ENCODE measurements at regions not wholly inside any gene's neighbourhood (a gene's known extent, or its start where the extent isn't known, plus 50 kb on each side); places are given as distances from the start of the nearest gene placed in this dataset.

GRCh38 chr2:34337735-34338134, 738.6 kb upstream of the FAM98A start:
- no peak for DNase-seq (ENCODE audit: low spot score)
- no peak for TF ChIP-seq CTCF (conservative IDR thresholded peaks at IDR 0.05; ENCODE audit: low read depth)
- ChIA-PET CTCF (no interaction called here), POLR2A (ENCODE audit: low non-redundant PET) (no interaction called here)
- H3K27ac ChIP-seq = no peak overlapping the region

GRCh38 chr2:34332813-34333212, 733.7 kb upstream of the FAM98A start:
- ChIA-PET POLR2A (ENCODE audit: low non-redundant PET) (no interaction called here), CTCF (interaction anchor here (0.6 kb wide), 1 partner anchor 40 kb away, joined by 4 read pairs; no protein-coding TSS in a partner anchor)
- H3K27ac ChIP-seq = no peak overlapping the region
- no peak for DNase-seq (ENCODE audit: low spot score)
- no peak for TF ChIP-seq CTCF (conservative IDR thresholded peaks at IDR 0.05; ENCODE audit: low read depth)

- TF ChIP-seq CTCF (conservative IDR thresholded peaks at IDR 0.05; ENCODE audit: low read depth) = no peak
- CTCF ChIA-PET = interaction anchor here (0.8 kb wide), 1 partner anchor 1999 kb away, joined by 4 read pairs; no protein-coding TSS in a partner anchor
- no peak for DNase-seq (ENCODE audit: low spot score)
- POLR2A ChIA-PET (ENCODE audit: low non-redundant PET) = no interaction called here
- H3K27ac ChIP-seq = no peak overlapping the region
Measured at GRCh38 chr2:34320056-34320455, 721.0 kb upstream of the FAM98A start.

- ChIA-PET POLR2A (ENCODE audit: low non-redundant PET) (no interaction called here), CTCF (interaction anchor here (0.8 kb wide), 1 partner anchor 28 kb away, joined by 3 read pairs; no protein-coding TSS in a partner anchor)
- no peak overlapping the region for H3K27ac ChIP-seq
- DNase-seq (ENCODE audit: low spot score) = no peak
- TF ChIP-seq CTCF (conservative IDR thresholded peaks at IDR 0.05; ENCODE audit: low read depth) = no peak
Measured at GRCh38 chr2:34317797-34318196, 718.7 kb upstream of the FAM98A start.

DNA sequence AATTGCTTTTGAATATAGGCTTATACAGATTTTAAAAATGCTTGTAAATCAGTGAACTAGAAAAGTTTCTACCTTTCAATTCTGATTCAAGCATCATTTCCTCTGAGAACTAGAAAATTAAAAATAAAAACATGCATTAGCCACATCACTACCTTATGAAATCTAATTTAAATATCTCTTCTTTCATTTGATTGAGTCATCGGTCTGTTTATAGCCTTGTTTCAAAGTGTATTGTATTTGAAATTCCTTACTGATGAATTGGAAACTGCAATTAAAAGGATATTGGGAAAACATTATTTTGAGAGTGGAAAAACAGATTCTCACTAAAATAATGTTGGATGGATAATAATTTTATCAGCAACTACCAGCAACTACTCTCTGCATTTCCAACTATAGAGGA, 717.7 kb upstream of the FAM98A start:
- ChIA-PET CTCF (interaction anchor here (0.6 kb wide), 1 partner anchor 154 kb away, joined by 3 read pairs; no protein-coding TSS in a partner anchor), POLR2A (ENCODE audit: low non-redundant PET) (no interaction called here)
- H3K27ac ChIP-seq = no peak overlapping the region
- TF ChIP-seq CTCF (conservative IDR thresholded peaks at IDR 0.05; ENCODE audit: low read depth) = no peak
- peak; percentile 13 for DNase-seq (ENCODE audit: low spot score)

GRCh38 chr2:34311816-34312215, 712.7 kb upstream of the FAM98A start:
- no peak for TF ChIP-seq CTCF (conservative IDR thresholded peaks at IDR 0.05; ENCODE audit: low read depth)
- POLR2A ChIA-PET (ENCODE audit: low non-redundant PET) = no interaction called here
- H3K27ac ChIP-seq = no peak overlapping the region
- no peak for DNase-seq (ENCODE audit: low spot score)
- CTCF ChIA-PET = interaction anchor here (0.7 kb wide), 1 partner anchor 397 kb away, joined by 3 read pairs; no protein-coding TSS in a partner anchor
